ENCODE measurements at regions not wholly inside any gene's neighbourhood (a gene's known extent, or its start where the extent isn't known, plus 50 kb on each side); places are given as distances from the start of the nearest gene placed in this dataset.
"Not testable (repeated sequence)": the region's sequence is repeated elsewhere in the genome, so short reads cannot be mapped to it uniquely, and the experiment has no call there.

- DNase-seq: no peak
Observed at GRCh38 chr3:55147856-55148720, 220.2 kb upstream of the LRTM1 start.

- no peak for DNase-seq
Observed at GRCh38 chr3:55147406-55147805, 219.5 kb upstream of the LRTM1 start.

GRCh38 chr3:55146216-55146615 is 218.4 kb upstream of the LRTM1 start:
- DNase-seq: no peak

- DNase-seq: no peak
Observed at GRCh38 chr3:55144015-55144673, 216.3 kb upstream of the LRTM1 start.

GRCh38 chr3:55143336-55143735 is 215.5 kb upstream of the LRTM1 start:
- no peak for DNase-seq

- not testable (repeated sequence) for DNase-seq
Observed at GRCh38 chr3:55136291-55136690, 208.4 kb upstream of the LRTM1 start.

GRCh38 chr3:55128225-55128823 is 200.5 kb upstream of the LRTM1 start:
- DNase-seq: no peak

GRCh38 chr3:55127565-55127964 is 199.7 kb upstream of the LRTM1 start:
- DNase-seq: no peak

- no peak for DNase-seq
Observed at GRCh38 chr3:55124371-55124770, 196.5 kb upstream of the LRTM1 start.
